T-helper 1 cell treated with Interleukin-12 subunit alpha and Interleukin-12 subunit beta and Interleukin-4 antibody, amounts not matched to agents 30 μg/mL and 1 μg/mL, for 36 hours (primary cell): ENCODE measurements at regions not wholly inside any gene's neighbourhood (a gene's known extent, or its start where the extent isn't known, plus 50 kb on each side); places are given as distances from the start of the nearest gene placed in this dataset.
"Not testable (repeated sequence)": the region's sequence is repeated elsewhere in the genome, so short reads cannot be mapped to it uniquely, and the experiment has no call there.

Experiments
- H3K27ac Mint-ChIP-seq: one replicate; pipeline ENCODE4 v1.8.0; 2021; ENCODE audit warnings: mild to moderate bottlenecking, mixed read lengths
- H3K27me3 Mint-ChIP-seq: one replicate; pipeline ENCODE4 v1.8.0; 2021; ENCODE audit warnings: low read depth, mixed read lengths
- H3K36me3 Mint-ChIP-seq: one replicate; pipeline ENCODE4 v1.8.0; 2021; ENCODE audit warnings: low read depth, mixed read lengths
- H3K4me1 Mint-ChIP-seq: one replicate; pipeline ENCODE4 v1.8.0; 2021; ENCODE audit warnings: low read depth, mixed read lengths
- H3K4me3 Mint-ChIP-seq: one replicate; pipeline ENCODE4 v1.8.0; 2021; ENCODE audit warnings: mild to moderate bottlenecking, moderate library complexity, mixed read lengths
- H3K9me3 Mint-ChIP-seq: one replicate; pipeline ENCODE4 v1.8.0; 2021; ENCODE audit warnings: mixed read lengths

DNA sequence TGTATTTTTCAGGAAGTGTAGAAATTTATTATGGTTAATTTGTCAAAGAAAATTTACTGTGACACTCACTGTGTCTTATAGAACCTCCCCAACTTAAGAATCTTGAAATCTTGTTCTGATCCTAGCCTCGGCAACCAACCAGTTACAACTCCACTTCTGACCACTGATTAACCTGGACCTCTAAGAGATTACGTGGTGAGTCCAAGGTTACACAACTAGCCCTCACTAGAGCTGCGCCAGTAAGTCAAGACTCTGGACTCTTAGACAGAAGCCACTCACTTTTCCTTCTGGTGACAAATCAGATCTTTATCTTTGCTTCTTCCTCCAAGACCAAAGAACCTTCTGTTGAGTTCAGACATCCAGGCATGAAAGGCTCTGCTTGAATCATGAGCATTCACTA, 116.6 kb downstream of the NBPF8 start:
- H3K4me3 Mint-ChIP-seq, H3K27me3 Mint-ChIP-seq: not testable (repeated sequence)

DNA sequence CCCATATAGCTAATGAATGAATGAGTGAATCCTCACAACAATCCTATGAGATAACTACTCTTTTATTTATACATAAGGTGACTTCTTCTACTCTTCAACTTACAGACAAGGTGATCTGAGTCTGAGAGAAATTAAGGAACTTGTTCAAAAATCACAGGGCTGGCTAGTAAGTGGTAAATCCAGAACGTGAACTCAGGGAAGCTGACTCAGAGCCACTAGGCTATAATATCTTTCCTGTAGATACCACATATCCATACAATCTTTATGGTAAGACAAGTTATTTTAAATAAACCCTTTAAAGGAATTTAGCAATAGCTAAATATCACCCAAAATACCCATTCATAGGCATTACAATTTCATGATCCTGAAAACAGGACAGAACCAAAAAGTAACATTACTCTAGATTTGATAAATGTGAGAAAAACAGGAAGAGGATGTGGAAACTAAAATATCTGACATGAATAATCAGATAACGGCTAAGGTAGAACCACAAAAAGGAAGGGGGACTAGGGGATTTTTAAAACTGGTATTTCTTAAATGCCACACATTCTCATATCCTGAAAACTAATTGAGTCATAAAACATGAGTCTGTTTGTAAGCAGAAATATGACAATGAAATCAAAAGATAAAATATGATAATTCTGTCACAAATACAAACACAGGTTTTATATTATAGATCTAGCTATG, 119.7 kb downstream of the NBPF8 start:
- H3K36me3 Mint-ChIP-seq, H3K9me3 Mint-ChIP-seq, H3K27me3 Mint-ChIP-seq: not testable (repeated sequence)
- Mint-ChIP-seq H3K4me1 (peaks cover 17% of the 10 kb centered on the region), H3K4me3 (peak overlapping the region; percentile 73), H3K27ac (peak overlapping the region; percentile 99)

More for the DNA sequence above, 116.6 kb downstream of the NBPF8 start:
- H3K9me3 Mint-ChIP-seq, H3K36me3 Mint-ChIP-seq, H3K27ac Mint-ChIP-seq: not testable (repeated sequence)
- peaks cover 17% of the 10 kb centered on the region for H3K4me1 Mint-ChIP-seq

DNA sequence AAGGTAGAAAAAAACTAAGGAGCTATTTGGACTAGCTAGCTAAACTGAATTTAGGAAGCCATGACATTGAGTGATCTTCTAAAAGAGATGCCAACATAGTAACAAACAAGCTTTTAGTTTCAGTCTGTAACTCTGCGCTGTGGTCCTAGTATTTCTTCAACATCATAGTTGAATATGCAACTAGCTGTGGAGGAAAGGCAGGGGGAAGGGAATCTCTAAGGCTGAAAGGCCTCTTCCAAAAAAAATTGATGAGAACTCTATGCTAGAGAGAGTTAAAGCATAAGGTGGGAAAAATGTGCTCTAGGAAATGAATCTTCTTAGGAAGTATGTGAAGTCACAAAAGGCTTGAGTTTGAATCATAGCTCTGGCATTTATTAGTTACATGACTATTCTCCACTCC, 120.2 kb downstream of the NBPF8 start:
- peaks cover 17% of the 10 kb centered on the region for H3K4me1 Mint-ChIP-seq

DNA sequence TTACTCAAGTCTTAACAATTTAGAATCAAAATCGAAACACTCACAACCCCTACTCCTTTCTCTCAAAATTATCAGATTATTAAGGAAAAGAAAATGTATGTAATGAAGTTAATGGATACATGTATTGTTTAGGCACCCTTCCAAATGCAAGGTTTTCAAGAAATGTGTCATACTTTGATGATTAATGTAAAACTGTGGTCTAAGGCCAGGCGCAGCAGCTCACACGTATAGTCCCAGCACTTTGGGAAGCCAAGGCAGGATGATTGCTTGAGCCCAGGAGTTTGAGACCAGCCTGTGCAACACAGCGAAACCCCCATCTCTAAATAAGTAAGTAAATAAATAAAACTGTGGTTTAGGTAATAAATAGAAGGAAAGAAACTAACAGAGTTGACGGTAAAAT, 126.6 kb downstream of the NBPF8 start:
- H3K4me3 Mint-ChIP-seq, H3K27me3 Mint-ChIP-seq, H3K36me3 Mint-ChIP-seq, H3K27ac Mint-ChIP-seq, H3K9me3 Mint-ChIP-seq, H3K4me1 Mint-ChIP-seq: not testable (repeated sequence)

More for the DNA sequence above, 120.2 kb downstream of the NBPF8 start:
- not testable (repeated sequence) for H3K9me3 Mint-ChIP-seq, H3K36me3 Mint-ChIP-seq, H3K27me3 Mint-ChIP-seq
- H3K27ac Mint-ChIP-seq, result peak overlapping the region; percentile 99
- peak overlapping the region; percentile 73 for H3K4me3 Mint-ChIP-seq

DNA sequence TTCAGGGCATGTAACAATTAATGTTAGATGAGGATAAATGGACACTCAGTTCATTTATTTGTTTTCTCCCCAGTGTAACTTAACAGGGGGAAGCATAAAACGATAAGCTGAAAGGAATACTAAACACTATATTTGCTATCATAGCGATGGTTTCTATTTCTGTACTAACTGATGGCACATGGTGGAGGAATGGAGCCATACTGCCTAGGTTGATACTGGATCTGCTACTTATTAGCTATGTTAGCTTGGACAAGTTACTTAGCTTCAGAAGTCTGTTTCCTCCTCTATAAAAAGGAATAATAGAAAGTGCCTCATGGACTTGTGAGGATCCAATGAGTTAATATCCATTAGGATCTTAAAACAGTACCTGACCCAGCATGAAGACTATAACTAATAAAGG, 127.5 kb downstream of the NBPF8 start:
- not testable (repeated sequence) for H3K27me3 Mint-ChIP-seq, H3K27ac Mint-ChIP-seq, H3K36me3 Mint-ChIP-seq, H3K9me3 Mint-ChIP-seq, H3K4me3 Mint-ChIP-seq, H3K4me1 Mint-ChIP-seq

DNA sequence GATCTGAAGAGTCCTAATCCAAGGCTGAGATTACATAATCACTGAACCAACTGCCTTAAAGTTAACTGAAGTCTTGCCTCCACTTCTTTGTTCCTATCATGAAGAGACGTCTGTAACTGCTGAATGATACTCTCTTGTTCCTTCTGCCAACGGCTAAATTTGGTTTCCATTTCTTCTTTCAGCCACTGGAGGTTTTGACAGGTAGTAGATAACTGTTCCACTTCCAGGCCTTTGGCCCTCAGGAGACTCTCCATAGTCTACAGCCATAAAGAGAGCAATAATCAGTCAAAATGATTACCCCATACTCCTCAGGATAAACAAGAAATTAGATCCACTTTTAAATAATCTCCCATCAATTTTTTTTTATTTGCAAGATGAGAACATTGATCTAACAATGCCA, 128.1 kb downstream of the NBPF8 start:
- not testable (repeated sequence) for H3K4me1 Mint-ChIP-seq, H3K27ac Mint-ChIP-seq, H3K9me3 Mint-ChIP-seq, H3K27me3 Mint-ChIP-seq, H3K36me3 Mint-ChIP-seq, H3K4me3 Mint-ChIP-seq

DNA sequence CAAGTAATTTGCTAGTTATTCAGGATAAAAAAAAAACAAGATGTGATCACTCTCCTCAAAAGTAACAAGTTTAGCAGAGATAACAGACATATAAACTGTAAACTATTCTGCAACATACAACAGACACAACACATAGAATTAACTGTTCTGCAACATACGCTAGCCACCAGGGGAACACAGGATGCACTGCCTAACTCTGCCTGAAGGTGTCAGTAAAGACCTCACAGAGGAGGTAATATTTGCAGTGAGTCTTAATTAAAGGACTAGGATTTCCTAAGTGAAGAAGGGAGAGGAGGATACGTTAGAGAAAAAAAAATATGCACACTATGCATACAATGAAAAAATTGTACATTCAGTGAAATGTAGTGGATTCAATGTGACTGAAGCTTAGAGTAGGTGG, 129.6 kb downstream of the NBPF8 start:
- not testable (repeated sequence) for H3K27ac Mint-ChIP-seq, H3K36me3 Mint-ChIP-seq, H3K9me3 Mint-ChIP-seq, H3K27me3 Mint-ChIP-seq, H3K4me3 Mint-ChIP-seq, H3K4me1 Mint-ChIP-seq

DNA sequence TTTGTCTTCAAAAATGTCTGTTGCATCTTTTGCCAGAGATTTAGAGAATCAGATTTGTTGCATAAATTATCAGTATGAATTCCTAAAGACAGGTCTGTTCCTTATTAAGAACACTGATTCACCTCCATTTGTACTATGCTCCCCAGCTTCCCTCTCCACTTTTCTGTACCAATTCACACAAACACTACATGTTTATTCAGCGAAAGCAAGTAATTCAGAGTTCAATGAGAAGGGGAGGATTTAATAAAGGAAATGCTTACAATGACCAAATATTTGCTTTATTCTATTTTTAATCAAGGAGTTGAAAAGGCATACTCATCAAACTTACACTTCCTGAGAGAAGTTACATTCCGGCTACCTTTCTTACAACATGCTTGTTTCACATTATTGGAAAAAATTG, 135.5 kb downstream of the NBPF8 start:
- H3K27ac Mint-ChIP-seq, H3K4me3 Mint-ChIP-seq, H3K9me3 Mint-ChIP-seq, H3K36me3 Mint-ChIP-seq, H3K4me1 Mint-ChIP-seq, H3K27me3 Mint-ChIP-seq: not testable (repeated sequence)

DNA sequence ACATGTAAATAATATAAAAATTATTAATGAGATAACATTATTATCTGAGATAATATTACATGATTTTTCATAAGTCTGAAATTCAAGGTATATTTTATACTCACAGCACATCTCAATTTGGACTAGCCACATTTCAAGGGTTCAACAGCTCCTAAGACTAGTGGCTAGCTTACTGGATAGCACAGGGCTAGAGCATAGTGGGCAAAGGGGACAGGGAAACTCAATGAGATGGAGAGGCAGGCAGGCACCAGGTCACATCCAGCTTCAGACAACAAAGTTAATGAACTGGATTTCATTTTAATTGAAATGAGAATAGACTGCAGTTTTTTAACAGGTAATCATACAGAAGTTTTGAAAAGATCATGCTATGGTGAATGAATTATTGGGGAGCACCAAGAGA, 137.4 kb downstream of the NBPF8 start:
- not testable (repeated sequence) for H3K9me3 Mint-ChIP-seq, H3K27ac Mint-ChIP-seq, H3K36me3 Mint-ChIP-seq, H3K27me3 Mint-ChIP-seq, H3K4me1 Mint-ChIP-seq
- peak overlapping the region; percentile 50 for H3K4me3 Mint-ChIP-seq

DNA sequence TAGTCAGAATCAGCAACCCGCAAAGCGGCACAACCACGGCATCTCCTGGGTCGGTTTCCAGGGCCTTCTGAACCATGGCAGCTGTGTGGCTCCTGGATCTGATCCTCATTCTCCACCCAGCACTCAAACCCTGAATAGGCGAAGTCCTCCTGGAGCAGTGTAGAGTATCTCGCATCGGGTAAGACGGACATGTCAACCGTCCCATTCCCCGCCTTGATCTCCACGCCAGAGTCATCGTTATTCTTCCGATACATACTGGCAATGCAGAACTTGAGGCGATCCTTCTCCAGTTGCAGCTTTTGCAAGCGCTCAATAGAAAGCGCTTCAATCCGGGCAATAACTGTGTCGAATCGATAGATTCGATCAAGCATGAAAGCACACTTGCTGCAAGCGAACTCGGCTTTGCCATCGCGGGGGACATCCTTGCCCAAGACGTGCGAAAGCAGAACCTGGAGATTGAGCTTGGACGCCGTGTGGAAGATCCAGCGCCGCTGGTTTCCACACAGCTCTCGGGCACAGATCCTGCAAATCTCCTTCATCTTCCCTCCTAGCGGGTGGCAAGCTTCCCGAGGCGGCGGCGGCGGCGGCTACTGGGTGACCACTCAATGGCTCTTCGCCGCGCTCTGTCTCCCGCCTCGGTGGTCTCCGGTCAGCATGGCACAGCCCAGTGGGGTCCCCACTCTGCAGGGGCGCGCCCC, 142.9 kb downstream of the NBPF8 start:
- not testable (repeated sequence) for H3K4me1 Mint-ChIP-seq, H3K27ac Mint-ChIP-seq
- peak overlapping the region; percentile 78 for H3K4me3 Mint-ChIP-seq

DNA sequence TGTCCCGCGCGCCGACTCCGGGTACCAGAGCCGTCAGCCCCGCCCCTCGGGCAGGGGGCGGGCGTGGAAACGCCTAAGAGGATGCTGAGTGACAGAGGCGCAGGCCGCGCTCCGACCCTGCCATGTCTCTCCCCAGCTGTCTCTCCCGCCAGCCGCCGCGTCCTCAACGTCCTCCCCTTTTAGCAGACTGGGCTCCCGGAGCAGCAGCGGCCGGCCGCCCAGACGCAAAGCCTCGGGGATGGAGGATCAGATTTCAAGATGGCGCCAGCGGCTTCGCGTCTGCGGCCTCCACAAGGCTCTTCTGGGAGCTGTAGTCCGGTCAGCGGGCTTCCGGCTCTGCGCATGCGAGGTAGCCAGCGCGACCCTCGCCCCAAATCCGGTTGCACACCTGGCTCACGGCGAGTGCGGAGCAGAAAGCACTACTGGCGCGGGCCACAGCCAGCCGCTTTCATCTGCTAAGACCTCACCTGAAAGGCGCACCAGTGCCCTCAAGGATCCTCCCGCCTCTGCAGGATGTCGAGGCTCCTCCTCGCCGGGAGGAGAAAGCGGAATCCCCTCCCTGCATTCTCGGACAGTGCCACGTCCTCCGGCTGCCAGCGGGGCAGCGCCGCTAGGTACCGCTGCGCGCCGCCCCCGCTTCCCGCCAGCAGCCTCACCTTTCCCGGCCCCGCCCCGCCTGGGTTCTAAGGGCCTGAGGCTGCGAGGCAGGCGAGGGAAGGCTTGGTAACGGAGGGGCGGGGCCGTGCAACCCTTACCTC, 143.6 kb downstream of the NBPF8 start:
- not testable (repeated sequence) for H3K9me3 Mint-ChIP-seq, H3K36me3 Mint-ChIP-seq, H3K4me1 Mint-ChIP-seq, H3K27me3 Mint-ChIP-seq
- Mint-ChIP-seq H3K27ac (peak overlapping the region; percentile 67), H3K4me3 (peak overlapping the region; percentile 77)

More for the DNA sequence above, 142.9 kb downstream of the NBPF8 start:
- not testable (repeated sequence) for H3K36me3 Mint-ChIP-seq, H3K27me3 Mint-ChIP-seq, H3K9me3 Mint-ChIP-seq

DNA sequence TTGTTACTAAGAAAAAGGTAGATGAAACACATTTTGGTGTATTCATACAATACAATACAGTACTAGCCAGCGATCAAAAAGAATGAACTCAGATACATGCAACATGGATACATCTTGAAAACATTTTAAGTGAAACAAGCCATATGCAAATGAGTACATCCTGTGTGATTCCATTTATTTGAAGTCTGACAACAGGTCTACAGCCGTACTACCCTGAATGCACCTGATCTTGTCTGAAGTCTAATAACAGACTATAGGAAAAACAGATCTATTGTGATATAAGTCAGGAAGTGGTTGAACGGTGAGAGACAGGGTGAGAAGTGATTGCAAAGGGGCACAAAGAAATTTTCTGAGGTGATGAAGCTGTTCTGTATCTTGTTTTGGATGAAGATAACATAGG, 146.9 kb downstream of the NBPF8 start:
- H3K4me1 Mint-ChIP-seq, H3K4me3 Mint-ChIP-seq, H3K27me3 Mint-ChIP-seq: not testable (repeated sequence)

DNA sequence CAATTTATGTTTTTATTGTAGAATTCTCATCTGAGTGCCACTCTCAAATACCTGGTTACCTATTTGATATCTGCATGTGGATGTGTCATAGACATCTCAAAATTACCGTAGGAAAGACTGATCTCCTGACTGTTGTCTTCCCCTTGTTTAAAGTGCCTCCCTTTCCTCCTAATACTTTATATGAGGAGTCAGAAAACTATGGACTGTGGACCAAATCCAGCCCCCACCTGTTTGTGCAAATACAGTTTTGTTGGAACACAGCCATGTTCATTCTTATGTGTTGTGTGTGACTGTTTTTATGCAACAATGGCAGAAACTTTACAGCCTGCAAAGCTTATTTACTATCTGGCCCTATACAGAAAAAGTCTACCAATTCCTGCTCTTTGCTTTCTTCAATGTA, 150.6 kb downstream of the NBPF8 start:
- H3K9me3 Mint-ChIP-seq, H3K27ac Mint-ChIP-seq, H3K27me3 Mint-ChIP-seq, H3K4me3 Mint-ChIP-seq, H3K36me3 Mint-ChIP-seq, H3K4me1 Mint-ChIP-seq: not testable (repeated sequence)

More for the DNA sequence above, 146.9 kb downstream of the NBPF8 start:
- not testable (repeated sequence) for H3K9me3 Mint-ChIP-seq, H3K36me3 Mint-ChIP-seq, H3K27ac Mint-ChIP-seq

DNA sequence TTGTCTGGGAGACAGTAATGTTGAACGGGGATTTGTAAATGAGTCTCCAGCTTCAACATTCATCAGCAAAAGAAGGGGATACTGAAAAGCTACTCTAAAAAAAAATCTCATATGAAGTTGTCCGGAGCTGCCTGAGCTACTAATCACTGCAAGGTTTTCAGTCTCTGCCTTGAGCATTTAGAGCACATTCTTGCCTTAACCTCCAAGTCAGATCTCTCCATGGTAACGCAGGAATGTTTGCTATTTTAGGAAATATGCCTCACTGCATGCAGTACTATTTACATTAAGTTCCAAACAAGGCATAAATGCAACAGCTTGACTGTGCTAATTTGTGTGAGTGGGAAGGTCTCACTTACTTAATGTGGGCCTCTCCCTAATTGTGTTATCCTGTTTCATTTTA, 152.8 kb downstream of the NBPF8 start:
- H3K27ac Mint-ChIP-seq, H3K4me3 Mint-ChIP-seq, H3K36me3 Mint-ChIP-seq, H3K4me1 Mint-ChIP-seq, H3K9me3 Mint-ChIP-seq, H3K27me3 Mint-ChIP-seq: not testable (repeated sequence)

DNA sequence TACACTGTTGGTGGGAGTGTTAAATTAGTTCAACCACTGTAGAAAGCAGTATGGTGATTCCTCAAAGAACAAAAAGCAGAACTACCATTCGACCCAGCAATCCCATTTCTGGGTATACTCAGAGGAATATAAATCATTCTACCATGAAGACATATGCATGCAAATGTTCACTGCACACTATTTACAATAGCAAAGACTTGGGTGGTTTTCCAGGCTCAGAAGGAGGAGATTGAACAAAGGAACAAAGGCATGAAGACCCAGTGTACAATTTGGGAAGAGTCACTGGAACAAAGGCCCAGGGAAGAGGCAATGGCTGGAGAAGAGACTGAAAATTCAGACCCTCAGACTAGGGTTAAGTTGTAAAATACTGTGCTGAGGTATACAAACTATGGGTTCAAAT, 148.5 kb upstream of the NBPF26 start:
- not testable (repeated sequence) for H3K9me3 Mint-ChIP-seq, H3K4me3 Mint-ChIP-seq, H3K36me3 Mint-ChIP-seq, H3K27me3 Mint-ChIP-seq, H3K4me1 Mint-ChIP-seq, H3K27ac Mint-ChIP-seq
